ENCODE measurements at regions not wholly inside any gene's neighbourhood (a gene's known extent, or its start where the extent isn't known, plus 50 kb on each side); places are given as distances from the start of the nearest gene placed in this dataset.

- Histone ChIP-seq H3K36me3 (ENCODE audit: control insufficient read depth in 4 of 4, insufficient read depth in 4 of 4, low read length in 4 of 4) (no peaks in the 10 kb centered on the region), H3K4me3 (no peak overlapping the region), H3K9ac (ENCODE audit: insufficient read depth in 1 of 2, low read length in 2 of 2) (no peak overlapping the region), H3K27ac (ENCODE audit: low read depth in 1 of 2, low read length in 1 of 2) (no peak overlapping the region), H3K9me3 (ENCODE audit: control insufficient read depth in 4 of 4, insufficient read depth in 3 of 4, low read length in 3 of 4) (no peaks in the 10 kb centered on the region), H3K4me1 (ENCODE audit: control insufficient read depth in 5 of 5, insufficient read depth in 5 of 5, low read length in 5 of 5) (peaks cover 0 to 22% (median 6%) of the 10 kb centered on the region in 5 donors), H3K27me3 (ENCODE audit: control insufficient read depth in 3 of 3, insufficient read depth in 3 of 3, low read length in 2 of 3) (peaks cover 0 to 18% (median 12%) of the 10 kb centered on the region in 3 donors)
- 37 to 58% methylated on average over 2 of the region's 2 CpGs for WGBS, 2 donors
- DNase-seq (no peak), ATAC-seq (ENCODE audit: insufficient read depth, low FRiP score) (no peak)
- TF ChIP-seq, protein P1, sequence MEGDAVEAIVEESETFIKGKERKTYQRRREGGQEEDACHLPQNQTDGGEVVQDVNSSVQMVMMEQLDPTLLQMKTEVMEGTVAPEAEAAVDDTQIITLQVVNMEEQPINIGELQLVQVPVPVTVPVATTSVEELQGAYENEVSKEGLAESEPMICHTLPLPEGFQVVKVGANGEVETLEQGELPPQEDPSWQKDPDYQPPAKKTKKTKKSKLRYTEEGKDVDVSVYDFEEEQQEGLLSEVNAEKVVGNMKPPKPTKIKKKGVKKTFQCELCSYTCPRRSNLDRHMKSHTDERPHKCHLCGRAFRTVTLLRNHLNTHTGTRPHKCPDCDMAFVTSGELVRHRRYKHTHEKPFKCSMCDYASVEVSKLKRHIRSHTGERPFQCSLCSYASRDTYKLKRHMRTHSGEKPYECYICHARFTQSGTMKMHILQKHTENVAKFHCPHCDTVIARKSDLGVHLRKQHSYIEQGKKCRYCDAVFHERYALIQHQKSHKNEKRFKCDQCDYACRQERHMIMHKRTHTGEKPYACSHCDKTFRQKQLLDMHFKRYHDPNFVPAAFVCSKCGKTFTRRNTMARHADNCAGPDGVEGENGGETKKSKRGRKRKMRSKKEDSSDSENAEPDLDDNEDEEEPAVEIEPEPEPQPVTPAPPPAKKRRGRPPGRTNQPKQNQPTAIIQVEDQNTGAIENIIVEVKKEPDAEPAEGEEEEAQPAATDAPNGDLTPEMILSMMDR (IDR thresholded peaks at IDR 0.05; ENCODE audit: control extremely low read depth, extremely low read depth): no peak
Observed at GRCh38 chr3:159832024-159832423, 156.6 kb upstream of the IL12A start.

DNA sequence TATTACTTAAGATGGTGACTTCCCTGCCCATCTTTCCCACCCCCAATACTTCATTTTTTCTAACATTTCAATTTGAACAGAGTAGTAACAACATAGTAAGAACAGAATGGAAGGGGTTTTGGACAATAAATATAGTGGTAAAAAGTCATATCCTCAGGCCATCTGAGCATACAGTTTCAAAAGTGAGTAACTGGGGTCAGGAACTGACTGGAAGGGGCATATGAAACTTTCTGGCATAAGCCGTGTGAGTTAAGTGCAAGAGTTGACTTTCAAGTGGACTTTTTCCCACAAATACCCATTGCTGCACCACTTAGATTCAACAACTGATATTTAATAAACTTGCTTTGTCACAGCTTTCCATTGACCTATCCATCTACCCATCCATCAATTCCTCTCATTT, 153.5 kb upstream of the IL12A start:
- Histone ChIP-seq H3K9me3 (ENCODE audit: control insufficient read depth in 4 of 4, insufficient read depth in 3 of 4, low read length in 3 of 4) (peaks cover 0 to 2% (median 0%) of the 10 kb centered on the region in 4 donors), H3K27me3 (ENCODE audit: control insufficient read depth in 3 of 3, insufficient read depth in 3 of 3, low read length in 2 of 3) (peaks cover 0 to 37% (median 20%) of the 10 kb centered on the region in 3 donors), H3K4me3 (no peak overlapping the region), H3K4me1 (ENCODE audit: control insufficient read depth in 5 of 5, insufficient read depth in 5 of 5, low read length in 5 of 5) (peaks cover 0 to 27% (median 8%) of the 10 kb centered on the region in 5 donors), H3K36me3 (ENCODE audit: control insufficient read depth in 4 of 4, insufficient read depth in 4 of 4, low read length in 4 of 4) (no peaks in the 10 kb centered on the region), H3K9ac (ENCODE audit: insufficient read depth in 1 of 2, low read length in 2 of 2) (no peak overlapping the region), H3K27ac (ENCODE audit: low read depth in 1 of 2, low read length in 1 of 2) (no peak overlapping the region)
- no peak for ATAC-seq (ENCODE audit: insufficient read depth, low FRiP score)
- no peak for DNase-seq
- TF ChIP-seq, protein P1 (IDR thresholded peaks at IDR 0.05; ENCODE audit: control extremely low read depth, extremely low read depth): no peak
- 86 to 100% methylated on average over 1 of the region's 1 CpG for WGBS, 2 donors

DNA sequence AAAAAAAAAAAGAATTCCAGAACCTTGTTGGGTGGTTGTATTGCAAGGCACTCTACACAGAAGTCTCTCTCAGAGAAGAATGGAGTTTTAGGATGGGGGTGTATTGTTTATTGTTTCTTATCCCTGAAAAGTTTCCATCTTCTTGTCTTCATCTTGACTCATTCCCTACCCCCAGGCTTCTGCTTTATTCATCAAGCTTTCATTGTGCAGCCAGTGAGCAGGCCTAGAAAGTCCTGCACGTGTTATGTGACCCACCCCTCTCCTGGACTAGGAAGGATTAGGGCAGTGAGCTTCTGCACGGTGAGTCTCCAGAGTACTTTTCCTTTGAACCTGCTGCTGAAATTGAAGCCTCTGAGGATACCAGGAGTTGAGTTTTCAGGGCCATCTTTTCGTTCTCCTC, 150.9 kb upstream of the IL12A start:
- Histone ChIP-seq H3K27me3 (ENCODE audit: control insufficient read depth in 3 of 3, insufficient read depth in 3 of 3, low read length in 2 of 3) (peaks cover 0 to 45% (median 22%) of the 10 kb centered on the region in 3 donors), H3K9ac (ENCODE audit: insufficient read depth in 1 of 2, low read length in 2 of 2) (no peak overlapping the region), H3K4me1 (ENCODE audit: control insufficient read depth in 5 of 5, insufficient read depth in 5 of 5, low read length in 5 of 5) (peaks cover 0 to 25% (median 6%) of the 10 kb centered on the region in 5 donors), H3K4me3 (no peak overlapping the region), H3K36me3 (ENCODE audit: control insufficient read depth in 4 of 4, insufficient read depth in 4 of 4, low read length in 4 of 4) (no peaks in the 10 kb centered on the region), H3K27ac (ENCODE audit: low read depth in 1 of 2, low read length in 1 of 2) (peak overlapping the region in 1 of 2 donors; percentile 66), H3K9me3 (ENCODE audit: control insufficient read depth in 4 of 4, insufficient read depth in 3 of 4, low read length in 3 of 4) (peaks cover 0 to 2% (median 0%) of the 10 kb centered on the region in 4 donors)
- ATAC-seq (ENCODE audit: insufficient read depth, low FRiP score) (no peak), DNase-seq (no peak)
- TF ChIP-seq, protein P1 (IDR thresholded peaks at IDR 0.05; ENCODE audit: control extremely low read depth, extremely low read depth): no peak
- 65 to 74% methylated on average over 3 of the region's 3 CpGs for WGBS, 2 donors

GRCh38 chr3:159838938-159839337, 149.7 kb upstream of the IL12A start:
- Histone ChIP-seq H3K9me3 (ENCODE audit: control insufficient read depth in 4 of 4, insufficient read depth in 3 of 4, low read length in 3 of 4) (peaks cover 0 to 2% (median 0%) of the 10 kb centered on the region in 4 donors), H3K27me3 (ENCODE audit: control insufficient read depth in 3 of 3, insufficient read depth in 3 of 3, low read length in 2 of 3) (peaks cover 0 to 41% (median 19%) of the 10 kb centered on the region in 3 donors), H3K27ac (ENCODE audit: low read depth in 1 of 2, low read length in 1 of 2) (peak overlapping the region in 1 of 2 donors; percentile 53), H3K4me3 (no peak overlapping the region), H3K36me3 (ENCODE audit: control insufficient read depth in 4 of 4, insufficient read depth in 4 of 4, low read length in 4 of 4) (no peaks in the 10 kb centered on the region), H3K4me1 (ENCODE audit: control insufficient read depth in 5 of 5, insufficient read depth in 5 of 5, low read length in 5 of 5) (peaks cover 0 to 28% (median 6%) of the 10 kb centered on the region in 5 donors), H3K9ac (ENCODE audit: insufficient read depth in 1 of 2, low read length in 2 of 2) (no peak overlapping the region)
- 74 to 91% methylated on average over 2 of the region's 2 CpGs for WGBS, 2 donors
- DNase-seq (no peak), ATAC-seq (ENCODE audit: insufficient read depth, low FRiP score) (no peak)
- TF ChIP-seq, protein P1 (IDR thresholded peaks at IDR 0.05; ENCODE audit: control extremely low read depth, extremely low read depth): no peak
